CMK (cell line): ENCODE measurements at regions not wholly inside any gene's neighbourhood (a gene's known extent, or its start where the extent isn't known, plus 50 kb on each side); places are given as distances from the start of the nearest gene placed in this dataset.

Experiments used
- DNase-seq: peaks from one replicate; pipeline ENCODE4 v3.0.0-alpha.2; 2010; ENCODE audit warnings: low read depth

- no peak for DNase-seq
Observed at GRCh38 chr17:79539944-79540705, 70.7 kb downstream of the RBFOX3 start.

GRCh38 chr17:79538291-79538690 lies 72.6 kb downstream of the RBFOX3 start:
- no peak for DNase-seq

- DNase-seq: no peak
Observed at GRCh38 chr17:79537686-79538085, 73.2 kb downstream of the RBFOX3 start.

- no peak for DNase-seq
Observed at GRCh38 chr17:79537061-79537460, 73.8 kb downstream of the RBFOX3 start.

- no peak for DNase-seq
Observed at GRCh38 chr17:79536212-79536840, 74.5 kb downstream of the RBFOX3 start.

- DNase-seq: no peak
Observed at GRCh38 chr17:79535728-79536025, 75.2 kb downstream of the RBFOX3 start.

GRCh38 chr17:79534851-79535727 lies 75.8 kb downstream of the RBFOX3 start:
- no peak for DNase-seq

GRCh38 chr17:79534111-79534510 lies 76.7 kb downstream of the RBFOX3 start:
- no peak for DNase-seq

GRCh38 chr17:79533116-79533515 lies 77.7 kb downstream of the RBFOX3 start:
- no peak for DNase-seq

- no peak for DNase-seq
Observed at GRCh38 chr17:79532107-79532790, 78.6 kb downstream of the RBFOX3 start.

GRCh38 chr17:79531191-79532095 lies 79.4 kb downstream of the RBFOX3 start:
- no peak for DNase-seq

- no peak for DNase-seq
Observed at GRCh38 chr17:79530361-79531105, 80.3 kb downstream of the RBFOX3 start.

- no peak for DNase-seq
Observed at GRCh38 chr17:79529661-79530081, 81.2 kb downstream of the RBFOX3 start.

GRCh38 chr17:79528592-79529125 lies 82.2 kb downstream of the RBFOX3 start:
- DNase-seq: no peak

GRCh38 chr17:79527306-79527705 lies 83.5 kb downstream of the RBFOX3 start:
- DNase-seq: no peak

GRCh38 chr17:79525793-79526677 lies 84.8 kb downstream of the RBFOX3 start:
- DNase-seq: no peak

GRCh38 chr17:79524213-79525187 lies 86.4 kb downstream of the RBFOX3 start:
- DNase-seq: no peak

- DNase-seq: no peak
Observed at GRCh38 chr17:79522414-79522813, 88.4 kb downstream of the RBFOX3 start.
